Right lobe of liver (tissue), 6 donors: ENCODE measurements at regions not wholly inside any gene's neighbourhood (a gene's known extent, or its start where the extent isn't known, plus 50 kb on each side); places are given as distances from the start of the nearest gene placed in this dataset.

Experiments used
- ATAC-seq, 4 donors: fragments of 200-7000 bp; cut with Tn5 transposase; one replicate each; pipeline ENCODE4 v1.9.1; 2020; ENCODE audit warnings: mild to moderate bottlenecking in 4 of 4, moderate library complexity in 4 of 4
- DNase-seq, 3 donors: peaks; one replicate each; pipeline ENCODE4 v3.0.0-alpha.2; 2020
- H3K27ac ChIP-seq, 3 donors: fragments of 200-600 bp; one replicate each; pipeline ENCODE4 v1.8.0; 2022
- H3K27me3 ChIP-seq, 2 donors: fragments of 200-600 bp; one replicate each; pipeline ENCODE4 v1.8.0; 2022
- H3K36me3 ChIP-seq, 4 donors: fragments of 200-600 bp; sonication (generic) in 1 of 4; one replicate each; pipeline versions ENCODE4 v1.5.1 to v1.8.0; 2017 to 2022; ENCODE audit warnings: control low read depth in 1 of 4
- H3K4me1 ChIP-seq, 4 donors: fragments of 200-600 bp; sonication (generic) in 1 of 4; one replicate each; pipeline versions ENCODE4 v1.5.1 to v1.8.0; 2017 to 2022; ENCODE audit warnings: control low read depth in 1 of 4
- H3K4me3 ChIP-seq, 3 donors: fragments of 200-600 bp; one replicate each; pipeline ENCODE4 v1.8.0; 2022
- H3K9me3 ChIP-seq, 4 donors: fragments of 200-600 bp; sonication (generic) in 1 of 4; one replicate each; pipeline versions ENCODE4 v1.5.1 to v1.8.0; 2017 to 2022; ENCODE audit warnings: control low read depth in 1 of 4
- CTCF ChIP-seq, 4 donors: fragments of 200-600 bp in 3 of 4; fragments of 450-650 bp in 1 of 4; IDR thresholded peaks; one replicate each; pipeline versions ENCODE4 v1.5.1 to v1.8.0; 2016 to 2022; ENCODE audit warnings: antibody characterized with exemption in 4 of 4, mild to moderate bottlenecking in 2 of 4
- POLR2A ChIP-seq: fragments of 450-650 bp; IDR thresholded peaks from one replicate; pipeline ENCODE4 v1.6.1; 2017; ENCODE audit warnings: antibody characterized with exemption, mild to moderate bottlenecking
- WGBS: methylation state at CpG from one replicate; pipeline ENCODE4 v1.1.6; 2018; ENCODE audit warnings: low coverage, low lambda C conversion rate; ENCODE audit not compliant: insufficient coverage; ENCODE audit errors: missing lambda C conversion rate; 5-methylcytosine and 5-hydroxymethylcytosine counted together
- intact Hi-C, 2 donors: fragments of 100-400 bp; cut with DNase I; formaldehyde crosslinking; loops; one replicate each; pipeline versions ENCODE4 v1.11.2 to v1.14.1; 2022
- donor health status: DM: no; HTN: yes; CAD: no.
- donor health status: DM: no; HTN: no; CAD: no.
- donor health status: DM: no; HTN: no; CAD: no.
- donor health status: DM: no; HTN: yes; CAD: no.
- donor health status: DM: no; HTN: yes; CAD: no.

- no peaks in the 10 kb centered on the region for H3K9me3 ChIP-seq
- no peak for TF ChIP-seq CTCF (IDR thresholded peaks at IDR 0.05)
- no peak for TF ChIP-seq POLR2A
- ATAC-seq (no peak), DNase-seq (no peak)
- H3K36me3 ChIP-seq: no peaks in the 10 kb centered on the region
- no peak overlapping the region for H3K4me3 ChIP-seq
- no peaks in the 10 kb centered on the region for H3K27me3 ChIP-seq
- WGBS: 68% methylated on average over 21 of the region's 25 CpGs
- peaks cover 0 to 19% (median 8%) of the 10 kb centered on the region in 4 donors for H3K4me1 ChIP-seq
- intact Hi-C loops: loop anchor here in 1 of 2 donors (5.0 kb wide), 1 partner anchor 34 kb away; no protein-coding TSS in a partner anchor
- no peak overlapping the region for H3K27ac ChIP-seq
Observed at GRCh38 chr6:43891072-43891870, 121.3 kb downstream of the VEGFA start.

- Histone ChIP-seq H3K4me1 (peaks cover 0 to 19% (median 8%) of the 10 kb centered on the region in 4 donors), H3K27me3 (no peaks in the 10 kb centered on the region), H3K36me3 (no peaks in the 10 kb centered on the region), H3K27ac (no peak overlapping the region), H3K9me3 (no peaks in the 10 kb centered on the region), H3K4me3 (no peak overlapping the region)
- ATAC-seq: no peak
- WGBS: 85% methylated on average over 9 of the region's 17 CpGs
- intact Hi-C loops: loop anchor here in 1 of 2 donors (5.0 kb wide), 1 partner anchor 33 kb away; no protein-coding TSS in a partner anchor
- no peak for DNase-seq
- TF ChIP-seq CTCF (IDR thresholded peaks at IDR 0.05) (no peak), POLR2A (no peak)
Observed at GRCh38 chr6:43890197-43891062, 120.4 kb downstream of the VEGFA start.

- Histone ChIP-seq H3K9me3 (no peaks in the 10 kb centered on the region), H3K27ac (no peak overlapping the region), H3K4me1 (peaks cover 0 to 19% (median 8%) of the 10 kb centered on the region in 4 donors), H3K4me3 (no peak overlapping the region), H3K36me3 (no peaks in the 10 kb centered on the region), H3K27me3 (no peaks in the 10 kb centered on the region)
- 74% methylated on average over 10 of the region's 17 CpGs for WGBS
- TF ChIP-seq POLR2A: no peak
- no peak for TF ChIP-seq CTCF (IDR thresholded peaks at IDR 0.05)
- intact Hi-C loops: no loop called here
- ATAC-seq (peak; percentile 11 to 45 (median 38)), DNase-seq (no peak)
Observed at GRCh38 chr6:43887906-43888683, 118.1 kb downstream of the VEGFA start.

GRCh38 chr6:43887340-43887858, 117.4 kb downstream of the VEGFA start:
- H3K27me3 ChIP-seq: no peaks in the 10 kb centered on the region
- WGBS: 21% methylated on average over 9 of the region's 12 CpGs
- peak; percentile 73 to 88 (median 78) for ATAC-seq
- peak; percentile 39 to 76 (median 72) for DNase-seq
- TF ChIP-seq POLR2A (no peak), CTCF (IDR thresholded peaks at IDR 0.05) (no peak)
- no peaks in the 10 kb centered on the region for H3K36me3 ChIP-seq
- no peaks in the 10 kb centered on the region for H3K9me3 ChIP-seq
- no peak overlapping the region for H3K4me3 ChIP-seq
- intact Hi-C loops: no loop called here
- peaks cover 0 to 19% (median 8%) of the 10 kb centered on the region in 4 donors for H3K4me1 ChIP-seq
- H3K27ac ChIP-seq: no peak overlapping the region
